Inflammatory macrophage (primary cell): ENCODE measurements at regions not wholly inside any gene's neighbourhood (a gene's known extent, or its start where the extent isn't known, plus 50 kb on each side); places are given as distances from the start of the nearest gene placed in this dataset.

ENCODE experiments used
- DNase-seq, 2 donors: peaks; one replicate each; pipeline ENCODE4 v3.0.0-alpha.2; 2020 to 2022

- DNase-seq = peak; percentile 66 to 89
Observed at GRCh38 chr11:108994887-108995286, 330.0 kb downstream of the DDX10 start.

- DNase-seq = no peak
Observed at GRCh38 chr11:108997826-108998225, 333.0 kb downstream of the DDX10 start.

GRCh38 chr11:109000531-109000930, 335.7 kb downstream of the DDX10 start:
- DNase-seq = no peak

- DNase-seq = no peak
Observed at GRCh38 chr11:109001585-109001984, 336.7 kb downstream of the DDX10 start.

- DNase-seq = no peak
Observed at GRCh38 chr11:109012991-109013390, 348.1 kb downstream of the DDX10 start.

GRCh38 chr11:109015283-109015682, 350.4 kb downstream of the DDX10 start:
- DNase-seq = no peak

- DNase-seq = no peak
Observed at GRCh38 chr11:109016724-109017123, 351.9 kb downstream of the DDX10 start.

GRCh38 chr11:109017489-109017888, 352.6 kb downstream of the DDX10 start:
- no peak for DNase-seq

- DNase-seq = no peak
Observed at GRCh38 chr11:109018639-109019038, 353.8 kb downstream of the DDX10 start.

- DNase-seq = no peak
Observed at GRCh38 chr11:109019342-109019936, 354.6 kb downstream of the DDX10 start.

- peak; percentile 54 to 59 for DNase-seq
Observed at GRCh38 chr11:109023036-109023435, 358.2 kb downstream of the DDX10 start.

- no peak for DNase-seq
Observed at GRCh38 chr11:109026891-109027489, 362.1 kb downstream of the DDX10 start.

GRCh38 chr11:109027851-109028250, 363.0 kb downstream of the DDX10 start:
- no peak for DNase-seq

- DNase-seq = no peak
Observed at GRCh38 chr11:109029927-109030326, 365.1 kb downstream of the DDX10 start.

- no peak for DNase-seq
Observed at GRCh38 chr11:109033627-109034338, 368.9 kb downstream of the DDX10 start.

- DNase-seq = no peak
Observed at GRCh38 chr11:109034339-109034696, 369.4 kb downstream of the DDX10 start.

- DNase-seq = no peak
Observed at GRCh38 chr11:109035284-109035683, 370.4 kb downstream of the DDX10 start.

GRCh38 chr11:109036011-109036410, 371.1 kb downstream of the DDX10 start:
- DNase-seq = no peak

- DNase-seq = no peak
Observed at GRCh38 chr11:109037856-109038780, 373.2 kb downstream of the DDX10 start.

GRCh38 chr11:109039611-109040010, 374.7 kb downstream of the DDX10 start:
- no peak for DNase-seq

- no peak for DNase-seq
Observed at GRCh38 chr11:109040303-109040702, 375.4 kb downstream of the DDX10 start.

- DNase-seq = no peak
Observed at GRCh38 chr11:109041876-109042275, 377.0 kb downstream of the DDX10 start.

GRCh38 chr11:109043315-109043714, 378.4 kb downstream of the DDX10 start:
- no peak for DNase-seq
